ENCODE measurements at regions not wholly inside any gene's neighbourhood (a gene's known extent, or its start where the extent isn't known, plus 50 kb on each side); places are given as distances from the start of the nearest gene placed in this dataset.

GRCh38 chr16:73743665-73744496 lies 552.7 kb upstream of the PSMD7 start:
- no peak for DNase-seq (ENCODE audit: low spot score)

- DNase-seq (ENCODE audit: low spot score), result no peak
Observed at GRCh38 chr16:73739049-73739769, 557.4 kb upstream of the PSMD7 start.

GRCh38 chr16:73738266-73738665 lies 558.3 kb upstream of the PSMD7 start:
- DNase-seq (ENCODE audit: low spot score), result no peak

- no peak for DNase-seq (ENCODE audit: low spot score)
Observed at GRCh38 chr16:73737637-73738036, 559.0 kb upstream of the PSMD7 start.

- no peak for DNase-seq (ENCODE audit: low spot score)
Observed at GRCh38 chr16:73735954-73736353, 560.7 kb upstream of the PSMD7 start.

- DNase-seq (ENCODE audit: low spot score), result no peak
Observed at GRCh38 chr16:73735018-73735417, 561.6 kb upstream of the PSMD7 start.

GRCh38 chr16:73732681-73733080 lies 563.9 kb upstream of the PSMD7 start:
- no peak for DNase-seq (ENCODE audit: low spot score)

GRCh38 chr16:73732143-73732542 lies 564.5 kb upstream of the PSMD7 start:
- no peak for DNase-seq (ENCODE audit: low spot score)

- DNase-seq (ENCODE audit: low spot score), result no peak
Observed at GRCh38 chr16:73730481-73731090, 566.0 kb upstream of the PSMD7 start.

GRCh38 chr16:73725156-73725555 lies 571.5 kb upstream of the PSMD7 start:
- no peak for DNase-seq (ENCODE audit: low spot score)

- DNase-seq (ENCODE audit: low spot score), result no peak
Observed at GRCh38 chr16:73724503-73724902, 572.1 kb upstream of the PSMD7 start.

GRCh38 chr16:73717266-73717974 lies 579.2 kb upstream of the PSMD7 start:
- DNase-seq (ENCODE audit: low spot score), result no peak

GRCh38 chr16:73714976-73715375 lies 581.6 kb upstream of the PSMD7 start:
- no peak for DNase-seq (ENCODE audit: low spot score)

GRCh38 chr16:73713778-73714495 lies 582.7 kb upstream of the PSMD7 start:
- DNase-seq (ENCODE audit: low spot score), result no peak

- DNase-seq (ENCODE audit: low spot score), result no peak
Observed at GRCh38 chr16:73713251-73713650, 583.4 kb upstream of the PSMD7 start.

GRCh38 chr16:73711406-73712080 lies 585.1 kb upstream of the PSMD7 start:
- no peak for DNase-seq (ENCODE audit: low spot score)

GRCh38 chr16:73710526-73710925 lies 586.1 kb upstream of the PSMD7 start:
- no peak for DNase-seq (ENCODE audit: low spot score)

- DNase-seq (ENCODE audit: low spot score), result no peak
Observed at GRCh38 chr16:73707863-73708262, 588.8 kb upstream of the PSMD7 start.

- no peak for DNase-seq (ENCODE audit: low spot score)
Observed at GRCh38 chr16:73703891-73704290, 592.7 kb upstream of the PSMD7 start.

GRCh38 chr16:73697336-73697735 lies 599.3 kb upstream of the PSMD7 start:
- no peak for DNase-seq (ENCODE audit: low spot score)

GRCh38 chr16:73692861-73693260 lies 603.8 kb upstream of the PSMD7 start:
- DNase-seq (ENCODE audit: low spot score), result no peak

Data from ecto neural progenitor cell (in vitro differentiated cells).